ENCODE measurements at regions not wholly inside any gene's neighbourhood (a gene's known extent, or its start where the extent isn't known, plus 50 kb on each side); places are given as distances from the start of the nearest gene placed in this dataset.

DNA sequence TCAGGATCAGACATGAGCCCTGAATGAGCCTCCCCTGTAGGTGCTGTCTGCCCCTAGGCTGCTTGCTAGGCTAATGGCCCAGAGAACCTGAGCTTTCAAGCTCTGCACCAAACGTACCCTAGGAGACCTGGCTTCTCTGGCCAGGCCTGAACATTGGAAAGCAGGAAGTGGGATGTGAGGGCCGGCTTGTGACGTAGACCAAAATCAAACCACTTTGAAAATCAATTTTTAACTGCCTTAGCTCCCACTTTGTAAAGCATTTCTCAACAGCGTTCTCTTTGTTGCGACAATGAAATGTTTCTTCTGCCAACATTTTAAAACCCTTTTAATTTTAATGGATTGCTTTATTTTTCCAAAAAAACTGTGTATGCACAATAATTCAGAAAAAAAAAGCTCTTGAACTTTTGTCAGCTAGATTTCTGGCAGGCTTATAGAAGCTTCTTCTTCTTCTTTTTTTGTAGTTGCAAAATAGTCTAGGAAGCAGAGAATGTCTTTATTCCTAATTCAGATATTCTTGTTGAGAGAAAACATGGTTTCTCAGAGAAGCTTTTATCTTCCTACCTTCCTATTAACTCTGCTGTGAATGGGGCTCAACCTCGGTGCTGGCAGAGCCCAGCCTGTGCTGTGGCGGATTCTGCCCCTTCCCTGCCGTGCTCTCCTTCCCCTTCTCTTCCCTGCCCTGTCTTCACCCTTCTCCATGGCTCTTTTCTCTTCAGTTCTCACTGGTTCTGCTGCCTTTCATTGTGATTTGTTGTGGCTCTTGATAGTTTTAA lies 145.2 kb upstream of the SFRP2 start:
- Histone ChIP-seq H3K9me3 (ENCODE audit: control insufficient read depth, insufficient read depth, low read length) (no peaks in the 10 kb centered on the region), H3K36me3 (ENCODE audit: control insufficient read depth, insufficient read depth, low read length) (no peaks in the 10 kb centered on the region), H3K27me3 (ENCODE audit: control insufficient read depth, insufficient read depth, low read length) (no peaks in the 10 kb centered on the region), H3K4me3 (ENCODE audit: low read depth, low read length) (no peak overlapping the region), H3K27ac (ENCODE audit: low read depth, low read length) (no peak overlapping the region), H3K4me1 (ENCODE audit: control insufficient read depth, insufficient read depth, low read length) (0 out of 2 replicates have a peak, but pooled peaks cover 4% of the 10 kb centered on the region), H3K9ac (ENCODE audit: low read depth, low read length) (no peak overlapping the region)

DNA sequence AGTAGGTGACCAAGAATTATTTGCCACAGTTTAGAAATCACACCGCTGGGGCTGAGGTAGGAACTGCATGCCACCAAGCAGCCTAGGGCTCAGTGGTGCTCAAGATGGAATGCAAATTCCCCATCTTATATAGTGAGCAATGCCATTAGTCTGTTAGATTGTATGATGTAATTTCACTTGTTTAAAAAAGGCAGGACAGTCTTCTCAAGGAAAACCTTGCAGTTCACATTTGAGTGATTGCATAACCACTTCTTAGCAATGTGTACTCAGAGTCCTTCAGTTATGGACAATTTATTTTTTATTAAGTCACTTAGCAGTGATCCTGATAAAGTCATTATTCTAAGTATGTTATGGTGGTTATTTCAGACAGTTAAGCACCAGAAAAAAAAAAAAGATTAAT lies 142.9 kb upstream of the SFRP2 start:
- no peaks in the 10 kb centered on the region for H3K36me3 ChIP-seq (ENCODE audit: control insufficient read depth, insufficient read depth, low read length)
- no peak overlapping the region for H3K9ac ChIP-seq (ENCODE audit: low read depth, low read length)
- H3K27ac ChIP-seq (ENCODE audit: low read depth, low read length) = no peak overlapping the region
- no peaks in the 10 kb centered on the region for H3K9me3 ChIP-seq (ENCODE audit: control insufficient read depth, insufficient read depth, low read length)
- 0 out of 2 replicates have a peak, but pooled peaks cover 4% of the 10 kb centered on the region for H3K4me1 ChIP-seq (ENCODE audit: control insufficient read depth, insufficient read depth, low read length)
- no peaks in the 10 kb centered on the region for H3K27me3 ChIP-seq (ENCODE audit: control insufficient read depth, insufficient read depth, low read length)
- H3K4me3 ChIP-seq (ENCODE audit: low read depth, low read length) = no peak overlapping the region

DNA sequence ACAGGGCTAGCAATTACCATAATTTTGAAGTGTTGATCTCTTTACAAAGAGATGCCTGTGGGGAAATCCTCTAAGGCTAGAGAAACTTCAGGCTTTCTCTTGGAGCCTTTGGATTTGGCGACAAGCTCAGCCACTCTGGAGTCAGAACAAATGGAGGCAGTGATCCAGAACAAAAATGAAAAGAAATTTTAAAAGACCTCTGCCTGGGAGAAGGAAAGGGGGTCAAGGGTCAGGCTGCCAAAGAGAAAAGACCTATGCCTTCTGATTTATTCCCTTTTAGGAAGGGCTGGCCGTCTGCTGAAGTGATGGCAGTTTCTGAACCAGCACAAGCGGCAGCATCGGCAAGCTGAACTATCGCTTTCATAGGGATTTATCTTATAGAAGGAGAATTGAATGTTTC lies 140.8 kb upstream of the SFRP2 start:
- no peaks in the 10 kb centered on the region for H3K9me3 ChIP-seq (ENCODE audit: control insufficient read depth, insufficient read depth, low read length)

DNA sequence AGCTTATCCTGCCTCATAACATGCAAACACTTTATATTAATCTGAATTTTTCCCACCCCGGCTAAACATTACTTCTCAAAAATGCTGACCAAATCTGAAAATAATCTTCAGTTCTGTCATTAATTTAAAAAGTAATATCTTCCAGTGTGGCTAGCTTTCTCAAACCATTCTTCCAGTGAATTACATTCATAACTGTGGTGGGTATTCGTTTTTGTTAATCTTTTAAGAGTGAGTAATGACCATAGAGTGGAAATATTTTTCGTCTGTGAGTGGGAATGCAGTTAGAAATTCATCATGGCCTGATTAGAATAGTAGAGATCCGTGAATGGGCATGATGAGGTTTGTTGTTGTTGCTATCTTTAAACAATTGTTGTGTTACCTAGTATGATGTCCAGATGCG lies 138.6 kb upstream of the SFRP2 start:
- H3K4me3 ChIP-seq (ENCODE audit: low read depth, low read length) = no peak overlapping the region
- 0 out of 2 replicates have a peak, but pooled peaks cover 4% of the 10 kb centered on the region for H3K4me1 ChIP-seq (ENCODE audit: control insufficient read depth, insufficient read depth, low read length)
- no peak overlapping the region for H3K27ac ChIP-seq (ENCODE audit: low read depth, low read length)
- no peaks in the 10 kb centered on the region for H3K27me3 ChIP-seq (ENCODE audit: control insufficient read depth, insufficient read depth, low read length)
- no peaks in the 10 kb centered on the region for H3K9me3 ChIP-seq (ENCODE audit: control insufficient read depth, insufficient read depth, low read length)
- no peaks in the 10 kb centered on the region for H3K36me3 ChIP-seq (ENCODE audit: control insufficient read depth, insufficient read depth, low read length)
- H3K9ac ChIP-seq (ENCODE audit: low read depth, low read length) = no peak overlapping the region

More for the DNA sequence above, 140.8 kb upstream of the SFRP2 start:
- Histone ChIP-seq H3K27ac (ENCODE audit: low read depth, low read length) (peak overlapping the region; percentile 55), H3K36me3 (ENCODE audit: control insufficient read depth, insufficient read depth, low read length) (no peaks in the 10 kb centered on the region), H3K27me3 (ENCODE audit: control insufficient read depth, insufficient read depth, low read length) (no peaks in the 10 kb centered on the region), H3K4me1 (ENCODE audit: control insufficient read depth, insufficient read depth, low read length) (0 out of 2 replicates have a peak, but pooled peaks cover 4% of the 10 kb centered on the region), H3K9ac (ENCODE audit: low read depth, low read length) (no peak overlapping the region), H3K4me3 (ENCODE audit: low read depth, low read length) (no peak overlapping the region)

DNA sequence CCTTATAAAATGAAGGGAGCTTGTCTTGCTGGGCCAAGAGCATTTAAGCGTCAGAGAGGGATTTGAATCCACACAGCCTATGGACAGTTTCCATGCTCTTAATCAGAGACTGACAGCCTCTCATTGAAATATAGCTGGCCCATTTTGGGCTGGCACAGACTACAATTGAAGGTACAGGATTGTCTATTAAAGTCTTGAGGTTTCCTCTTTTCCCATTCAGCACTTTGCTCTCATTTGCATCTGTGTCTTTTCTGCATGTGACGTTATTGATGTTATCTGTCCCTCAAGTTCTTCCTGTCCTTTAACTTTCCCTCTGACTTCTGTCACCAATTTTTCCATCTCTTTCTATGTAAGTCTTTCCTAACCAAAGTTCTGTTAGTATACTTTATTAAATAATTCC lies 133.3 kb upstream of the SFRP2 start:
- no peak overlapping the region for H3K4me3 ChIP-seq (ENCODE audit: low read depth, low read length)
- H3K9me3 ChIP-seq (ENCODE audit: control insufficient read depth, insufficient read depth, low read length) = no peaks in the 10 kb centered on the region
- H3K36me3 ChIP-seq (ENCODE audit: control insufficient read depth, insufficient read depth, low read length) = no peaks in the 10 kb centered on the region
- H3K27me3 ChIP-seq (ENCODE audit: control insufficient read depth, insufficient read depth, low read length) = no peaks in the 10 kb centered on the region
- H3K9ac ChIP-seq (ENCODE audit: low read depth, low read length) = no peak overlapping the region
- no peaks in the 10 kb centered on the region for H3K4me1 ChIP-seq (ENCODE audit: control insufficient read depth, insufficient read depth, low read length)
- H3K27ac ChIP-seq (ENCODE audit: low read depth, low read length) = no peak overlapping the region

DNA sequence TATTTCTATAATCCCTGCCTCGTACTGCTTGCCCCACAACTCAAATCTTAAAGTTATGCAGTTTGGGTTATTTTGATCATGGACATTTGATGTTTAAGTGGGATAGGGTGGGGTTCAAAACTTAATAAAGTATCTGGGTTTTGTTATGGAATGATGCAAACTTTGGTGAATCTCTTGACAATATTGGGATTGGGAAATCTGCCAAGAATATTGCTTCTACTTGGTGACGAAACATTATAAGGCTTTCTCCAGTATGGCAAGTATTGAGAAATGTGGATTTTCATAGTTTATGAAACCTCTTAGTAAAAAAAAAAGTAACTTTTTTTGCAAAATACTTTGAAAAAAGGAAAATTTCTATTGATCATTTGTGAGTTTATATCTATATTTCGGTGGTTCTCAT lies 130.8 kb upstream of the SFRP2 start:
- Histone ChIP-seq H3K4me3 (ENCODE audit: low read depth, low read length) (no peak overlapping the region), H3K27ac (ENCODE audit: low read depth, low read length) (no peak overlapping the region)

DNA sequence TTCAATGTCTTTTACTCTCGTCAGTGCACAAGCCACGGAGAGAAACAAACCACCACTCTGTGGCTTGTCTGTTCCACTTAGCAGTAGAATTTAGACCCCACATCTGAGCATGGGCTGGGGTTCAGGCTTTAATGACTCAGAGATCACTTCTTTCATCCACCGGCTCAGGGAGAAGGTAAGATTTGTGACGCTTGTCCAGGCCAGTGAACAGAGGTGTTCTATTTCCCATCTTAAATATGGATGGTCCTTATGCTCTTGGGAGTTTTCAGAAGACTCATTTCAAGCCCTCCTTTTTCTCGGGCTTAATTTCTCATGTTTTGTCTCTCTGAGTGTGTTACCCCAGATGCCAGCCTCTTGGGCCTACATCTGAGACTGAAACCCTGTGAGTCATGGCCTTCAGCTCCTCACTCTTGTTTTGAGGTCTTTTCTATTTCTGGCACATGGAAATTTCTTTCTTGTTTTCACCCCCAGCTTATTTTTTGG lies 127.4 kb upstream of the SFRP2 start:
- H3K27me3 ChIP-seq (ENCODE audit: control insufficient read depth, insufficient read depth, low read length) = no peaks in the 10 kb centered on the region
- H3K36me3 ChIP-seq (ENCODE audit: control insufficient read depth, insufficient read depth, low read length) = no peaks in the 10 kb centered on the region
- no peak overlapping the region for H3K4me3 ChIP-seq (ENCODE audit: low read depth, low read length)
- H3K9me3 ChIP-seq (ENCODE audit: control insufficient read depth, insufficient read depth, low read length) = no peaks in the 10 kb centered on the region
- no peak overlapping the region for H3K27ac ChIP-seq (ENCODE audit: low read depth, low read length)
- H3K9ac ChIP-seq (ENCODE audit: low read depth, low read length) = no peak overlapping the region
- no peaks in the 10 kb centered on the region for H3K4me1 ChIP-seq (ENCODE audit: control insufficient read depth, insufficient read depth, low read length)

More for the DNA sequence above, 130.8 kb upstream of the SFRP2 start:
- Histone ChIP-seq H3K4me1 (ENCODE audit: control insufficient read depth, insufficient read depth, low read length) (no peaks in the 10 kb centered on the region), H3K9me3 (ENCODE audit: control insufficient read depth, insufficient read depth, low read length) (no peaks in the 10 kb centered on the region), H3K27me3 (ENCODE audit: control insufficient read depth, insufficient read depth, low read length) (no peaks in the 10 kb centered on the region), H3K36me3 (ENCODE audit: control insufficient read depth, insufficient read depth, low read length) (no peaks in the 10 kb centered on the region), H3K9ac (ENCODE audit: low read depth, low read length) (no peak overlapping the region)

DNA sequence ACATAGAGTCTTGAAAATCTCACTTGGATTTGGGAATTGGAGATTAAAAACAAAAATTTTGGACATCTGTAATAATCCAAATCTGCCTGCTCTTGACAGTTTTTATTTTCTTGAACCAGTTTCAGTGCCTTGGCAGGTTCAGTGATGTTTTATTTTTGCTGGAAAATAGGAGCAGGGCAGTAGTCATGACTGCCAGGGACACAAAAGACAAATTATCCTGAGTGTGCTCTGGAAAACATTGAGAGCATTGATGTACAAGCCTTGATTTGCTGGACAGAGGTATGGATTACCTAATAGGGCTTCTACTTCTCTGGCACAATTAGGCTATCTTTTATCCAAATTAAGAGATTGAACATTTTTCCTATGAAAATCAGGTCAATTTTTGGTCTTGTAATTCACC lies 123.4 kb upstream of the SFRP2 start:
- peaks cover 11% of the 10 kb centered on the region for H3K4me1 ChIP-seq (ENCODE audit: control insufficient read depth, insufficient read depth, low read length)
- no peaks in the 10 kb centered on the region for H3K27me3 ChIP-seq (ENCODE audit: control insufficient read depth, insufficient read depth, low read length)
- H3K9me3 ChIP-seq (ENCODE audit: control insufficient read depth, insufficient read depth, low read length) = no peaks in the 10 kb centered on the region
- no peak overlapping the region for H3K4me3 ChIP-seq (ENCODE audit: low read depth, low read length)
- no peaks in the 10 kb centered on the region for H3K36me3 ChIP-seq (ENCODE audit: control insufficient read depth, insufficient read depth, low read length)
- H3K9ac ChIP-seq (ENCODE audit: low read depth, low read length) = no peak overlapping the region
- no peak overlapping the region for H3K27ac ChIP-seq (ENCODE audit: low read depth, low read length)

DNA sequence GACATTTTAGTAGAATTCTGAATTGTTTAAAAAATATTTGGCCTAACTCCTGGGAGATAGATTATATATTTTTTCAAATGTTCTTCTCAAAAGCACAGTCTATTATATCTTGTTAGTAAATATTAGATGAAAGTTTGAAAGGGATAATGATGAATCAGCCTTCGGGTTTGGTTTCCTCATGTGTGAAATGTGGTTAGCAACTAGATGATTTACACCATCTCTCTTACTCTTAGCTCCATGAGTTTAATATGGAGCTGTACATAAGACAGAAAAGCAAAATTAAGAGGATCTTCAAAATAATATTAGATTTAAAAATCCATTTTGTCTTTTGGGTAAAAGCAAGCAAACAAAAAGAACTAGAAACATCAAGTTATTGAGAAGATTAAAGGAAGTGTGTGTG lies 120.8 kb upstream of the SFRP2 start:
- H3K27ac ChIP-seq (ENCODE audit: low read depth, low read length) = no peak overlapping the region
- peaks cover 13% of the 10 kb centered on the region for H3K4me1 ChIP-seq (ENCODE audit: control insufficient read depth, insufficient read depth, low read length)
- no peak overlapping the region for H3K4me3 ChIP-seq (ENCODE audit: low read depth, low read length)
- no peaks in the 10 kb centered on the region for H3K36me3 ChIP-seq (ENCODE audit: control insufficient read depth, insufficient read depth, low read length)
- H3K27me3 ChIP-seq (ENCODE audit: control insufficient read depth, insufficient read depth, low read length) = no peaks in the 10 kb centered on the region
- no peaks in the 10 kb centered on the region for H3K9me3 ChIP-seq (ENCODE audit: control insufficient read depth, insufficient read depth, low read length)
- no peak overlapping the region for H3K9ac ChIP-seq (ENCODE audit: low read depth, low read length)

DNA sequence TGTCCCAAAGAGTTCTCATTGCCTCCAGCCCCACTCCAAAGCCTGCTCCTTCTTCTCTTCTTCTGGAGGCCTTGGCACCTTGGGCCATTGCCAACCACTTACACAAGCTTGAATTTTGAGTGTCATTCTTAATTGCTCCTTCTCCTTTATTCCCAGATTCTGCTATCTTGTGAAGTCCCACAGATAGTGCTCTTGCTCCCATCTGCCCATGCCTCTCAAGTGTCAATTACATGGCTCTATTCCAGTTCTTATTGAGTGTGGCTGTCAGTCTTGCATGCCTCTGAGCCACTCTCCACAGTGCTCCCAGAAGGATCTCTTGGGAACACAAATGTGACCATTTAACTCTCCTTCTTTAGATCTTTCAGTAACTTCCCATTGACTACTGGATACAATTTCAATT lies 117.3 kb upstream of the SFRP2 start:
- Histone ChIP-seq H3K9ac (ENCODE audit: low read depth, low read length) (no peak overlapping the region), H3K4me1 (ENCODE audit: control insufficient read depth, insufficient read depth, low read length) (peaks cover 13% of the 10 kb centered on the region), H3K27ac (ENCODE audit: low read depth, low read length) (no peak overlapping the region), H3K4me3 (ENCODE audit: low read depth, low read length) (no peak overlapping the region), H3K9me3 (ENCODE audit: control insufficient read depth, insufficient read depth, low read length) (no peaks in the 10 kb centered on the region), H3K36me3 (ENCODE audit: control insufficient read depth, insufficient read depth, low read length) (no peaks in the 10 kb centered on the region), H3K27me3 (ENCODE audit: control insufficient read depth, insufficient read depth, low read length) (no peaks in the 10 kb centered on the region)

DNA sequence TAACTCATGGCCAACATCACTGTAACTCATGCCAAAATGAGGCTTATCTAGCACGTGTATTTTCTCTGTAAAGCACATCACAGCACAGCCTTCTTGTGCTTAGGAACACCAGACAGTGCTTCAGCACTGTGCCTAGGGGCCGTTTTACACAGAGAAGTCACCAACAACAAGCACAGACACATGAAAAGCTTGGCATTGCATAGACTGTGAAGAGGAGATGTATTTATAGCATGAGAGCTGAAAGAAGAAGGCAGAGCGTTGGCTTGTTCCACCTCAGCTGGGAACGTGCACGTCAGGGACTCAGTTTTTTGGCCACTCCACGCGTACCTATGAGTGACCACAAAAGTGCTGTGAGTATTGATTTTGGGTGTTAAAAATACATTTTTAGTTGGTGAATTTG lies 116.3 kb upstream of the SFRP2 start:
- H3K36me3 ChIP-seq (ENCODE audit: control insufficient read depth, insufficient read depth, low read length) = no peaks in the 10 kb centered on the region
- H3K27me3 ChIP-seq (ENCODE audit: control insufficient read depth, insufficient read depth, low read length) = no peaks in the 10 kb centered on the region
- H3K9me3 ChIP-seq (ENCODE audit: control insufficient read depth, insufficient read depth, low read length) = no peaks in the 10 kb centered on the region
- H3K27ac ChIP-seq (ENCODE audit: low read depth, low read length) = no peak overlapping the region
- peaks cover 13% of the 10 kb centered on the region for H3K4me1 ChIP-seq (ENCODE audit: control insufficient read depth, insufficient read depth, low read length)
- no peak overlapping the region for H3K9ac ChIP-seq (ENCODE audit: low read depth, low read length)
- H3K4me3 ChIP-seq (ENCODE audit: low read depth, low read length) = no peak overlapping the region
